SK-N-SH (cell line): ENCODE measurements at regions not wholly inside any gene's neighbourhood (a gene's known extent, or its start where the extent isn't known, plus 50 kb on each side); places are given as distances from the start of the nearest gene placed in this dataset.

Source experiments
- CTCF ChIA-PET: fragments of 300-600, 350-600 bp; formaldehyde crosslinking; extraction: SDS; loops from one replicate; lab custom pipeline; 2021; lab: Yijun Ruan, JAX
- POLR2A ChIA-PET: fragments of 350-600 bp; sonication (Branson Sonifier 250); formaldehyde crosslinking; extraction: SDS; loops from one replicate; lab custom pipeline; 2020; ENCODE audit warnings: antibody characterized with exemption, inconsistent platforms; lab: Yijun Ruan, JAX
- DNase-seq: peaks from one replicate; pipeline ENCODE4 v3.0.0; 2012
- H2AFZ ChIP-seq: fragments of 200-600 bp; sonication (generic); 2 replicates; pipeline ENCODE4 v1.8.1; 2016; ENCODE audit warnings: antibody characterized with exemption, mild to moderate bottlenecking, low read depth
- H3F3A ChIP-seq: fragments of 200-600 bp; sonication (generic); replicated peaks from 2 replicates; pipeline ENCODE3; 2016; ENCODE audit warnings: antibody characterized with exemption, mild to moderate bottlenecking; ENCODE audit not compliant: insufficient read depth
- H3K27ac ChIP-seq, 2 experiments: fragments of 200-500 bp in 1 of 2; fragments of 200-600 bp in 1 of 2; sonication (Bioruptor generic) in 1 of 2; sonication (generic), shearing (Covaris generic) in 1 of 2; 2 replicates each; pipeline versions ENCODE4 v1.5.1 to v1.6.1; 2014 to 2016; ENCODE audit warnings: low read depth in 2 of 2, inconsistent platforms in 1 of 2, low read length in 1 of 2, mild to moderate bottlenecking in 1 of 2, mixed read lengths in 1 of 2
- H3K27me3 ChIP-seq: fragments of 200-600 bp; sonication (generic), shearing (Covaris generic); 2 replicates; pipeline ENCODE4 v1.6.1; 2016; ENCODE audit warnings: mixed run types; ENCODE audit not compliant: insufficient read depth
- H3K36me3 ChIP-seq, 2 experiments: fragments of 200-500 bp in 1 of 2; fragments of 200-600 bp in 1 of 2; sonication (Bioruptor generic) in 1 of 2; sonication (generic) in 1 of 2; replicated peaks in 1 of 2; 2 replicates each; pipeline versions ENCODE3 to v1.5.1; 2014 to 2016; ENCODE audit warnings: low read length in 1 of 2, mild to moderate bottlenecking in 1 of 2; ENCODE audit not compliant: insufficient read depth in 2 of 2, control insufficient read depth in 1 of 2
- H3K4me1 ChIP-seq, 2 experiments: fragments of 200-500 bp in 1 of 2; fragments of 200-600 bp in 1 of 2; sonication (Bioruptor generic) in 1 of 2; sonication (generic), shearing (Covaris generic) in 1 of 2; 2 replicates each; pipeline versions ENCODE4 v1.5.1 to v1.6.1; 2014 to 2016; ENCODE audit warnings: low read depth in 1 of 2, low read length in 1 of 2, mixed run types in 1 of 2; ENCODE audit not compliant: insufficient read depth in 2 of 2, control insufficient read depth in 1 of 2
- H3K4me2 ChIP-seq: fragments of 200-600 bp; sonication (generic), shearing (Covaris generic); 2 replicates; pipeline ENCODE4 v1.6.1; 2017; ENCODE audit warnings: mixed run types
- H3K4me3 ChIP-seq, 2 experiments: fragments of 200-500 bp in 1 of 2; fragments of 200-600 bp in 1 of 2; sonication (Bioruptor generic) in 1 of 2; sonication (generic), shearing (Covaris generic) in 1 of 2; 2 replicates each; pipeline versions ENCODE4 v1.5.1 to v1.8.1; 2014 to 2016; ENCODE audit warnings: low read depth in 2 of 2, inconsistent platforms in 1 of 2, low read length in 1 of 2, mild to moderate bottlenecking in 1 of 2, mixed read lengths in 1 of 2, moderate library complexity in 1 of 2
- H3K79me2 ChIP-seq: fragments of 200-600 bp; sonication (generic); 2 replicates; pipeline ENCODE4 v1.8.1; 2017; ENCODE audit warnings: mild to moderate bottlenecking; ENCODE audit not compliant: insufficient read depth
- H3K9ac ChIP-seq: fragments of 200-600 bp; sonication (generic); 2 replicates; pipeline ENCODE4 v1.6.1; 2017; ENCODE audit warnings: mixed run types
- H3K9me2 ChIP-seq: fragments of 200-600 bp; sonication (generic); 2 replicates; pipeline ENCODE4 v1.6.1; 2017; ENCODE audit warnings: mixed run types
- H3K9me3 ChIP-seq: fragments of 200-600 bp; sonication (generic); 2 replicates; pipeline ENCODE4 v1.6.1; 2017; ENCODE audit warnings: mixed run types, mild to moderate bottlenecking, moderate library complexity
- H4K20me1 ChIP-seq: fragments of 200-600 bp; sonication (generic); 2 replicates; pipeline ENCODE4 v1.6.1; 2017; ENCODE audit warnings: mild to moderate bottlenecking, mixed run types; ENCODE audit not compliant: insufficient read depth
- ELF1 ChIP-seq: IDR thresholded peaks from 2 replicates; pipeline ENCODE4 v1.4.0; 2012
- FOXJ3 ChIP-seq: sonication (generic); formaldehyde crosslinking; IDR thresholded peaks from 2 replicates; pipeline ENCODE4 v1.5.1; 2020; ENCODE audit warnings: mild to moderate bottlenecking, missing genetic modification reagents
- FOXM1 ChIP-seq: IDR thresholded peaks from 2 replicates; pipeline ENCODE4 v1.4.0; 2012; ENCODE audit warnings: low read depth, mild to moderate bottlenecking
- GABPA ChIP-seq: IDR thresholded peaks from 2 replicates; pipeline ENCODE4 v1.4.0; 2012; ENCODE audit warnings: low read depth, mild to moderate bottlenecking
- GATA2 ChIP-seq: sonication (generic); formaldehyde crosslinking; IDR thresholded peaks from 2 replicates; pipeline ENCODE4 v1.5.0; 2020; ENCODE audit warnings: mild to moderate bottlenecking, missing genetic modification reagents
- IRF3 ChIP-seq: fragments of 150-350 bp; IDR thresholded peaks from 2 replicates; pipeline ENCODE4 v1.6.1; 2016; ENCODE audit warnings: mild to moderate bottlenecking, low read depth, low read length
- JUND ChIP-seq: IDR thresholded peaks from 2 replicates; pipeline ENCODE4 v1.4.0; 2012
- MXI1 ChIP-seq: IDR thresholded peaks from 2 replicates; pipeline ENCODE4 v1.6.1; 2012; ENCODE audit warnings: mild to moderate bottlenecking, low read depth, low read length, improper control_type of control experiment
- NRF1 ChIP-seq: IDR thresholded peaks from 2 replicates; pipeline ENCODE4 v1.6.1; 2012; ENCODE audit warnings: low read depth, mild to moderate bottlenecking, low read length
- PBX3 ChIP-seq: IDR thresholded peaks from 2 replicates; pipeline ENCODE4; 2012
- RCOR1 ChIP-seq: fragments of 150-350 bp; IDR thresholded peaks from 2 replicates; pipeline ENCODE4 v1.6.1; 2017; ENCODE audit warnings: antibody characterized with exemption, low read length
- REST ChIP-seq: IDR thresholded peaks from 2 replicates; pipeline ENCODE4 v1.6.1; 2012; ENCODE audit warnings: mild to moderate bottlenecking, low read depth, low read length, moderate library complexity
- SMC3 ChIP-seq: IDR thresholded peaks from 2 replicates; pipeline ENCODE4 v1.6.1; 2012; ENCODE audit warnings: low read depth, low read length, improper control_type of control experiment
- TEAD4 ChIP-seq: IDR thresholded peaks from 2 replicates; pipeline ENCODE4 v1.4.0; 2012; ENCODE audit warnings: mild to moderate bottlenecking, borderline replicate concordance; ENCODE audit not compliant: insufficient read depth
- USF1 ChIP-seq: IDR thresholded peaks from 2 replicates; pipeline ENCODE4 v1.4.0; 2012; ENCODE audit warnings: low read depth, borderline replicate concordance
- USF2 ChIP-seq: fragments of 150-350 bp; IDR thresholded peaks from 2 replicates; pipeline ENCODE4 v1.6.1; 2017; ENCODE audit warnings: antibody characterized with exemption, low read length, low read depth, borderline replicate concordance
- YY1 ChIP-seq: IDR thresholded peaks from 2 replicates; pipeline ENCODE4 v1.4.0; 2012; ENCODE audit warnings: low read depth, mild to moderate bottlenecking
- WGBS: methylation state at CpG from one replicate; pipeline ENCODE4 v1.1.6; 2017; ENCODE audit warnings: low lambda C conversion rate; 5-methylcytosine and 5-hydroxymethylcytosine counted together

GRCh38 chr7:115649429-115649828 is 381.1 kb downstream of the TFEC start:
- Histone ChIP-seq H3K27me3 (no peaks in the 10 kb centered on the region), H3K9me2 (no peaks in the 10 kb centered on the region), H2AFZ (no peak overlapping the region), H3K27ac (no peak overlapping the region), H3F3A (no peaks in the 10 kb centered on the region), H3K36me3 (no peaks in the 10 kb centered on the region), H3K9me3 (no peaks in the 10 kb centered on the region), H3K4me2 (no peak overlapping the region), H3K4me3 (no peak overlapping the region), H3K79me2 (no peaks in the 10 kb centered on the region), H4K20me1 (no peaks in the 10 kb centered on the region), H3K4me1 (no peaks in the 10 kb centered on the region; a peak in 1 of 4 replicates), H3K9ac (no peak overlapping the region)
- TF ChIP-seq FOXJ3 (no peak), GABPA (no peak), USF1 (no peak), FOXM1 (no peak), PBX3 (no peak), REST (no peak), RCOR1 (no peak), JUND (no peak), IRF3 (no peak), TEAD4 (no peak)
- DNase-seq, result no peak
- ChIA-PET POLR2A (no interaction called here), CTCF (no interaction called here)

GRCh38 chr7:115647712-115648111 is 382.9 kb downstream of the TFEC start:
- Histone ChIP-seq H3K79me2 (no peaks in the 10 kb centered on the region), H3K9me3 (no peaks in the 10 kb centered on the region), H3F3A (no peaks in the 10 kb centered on the region), H3K36me3 (no peaks in the 10 kb centered on the region), H3K9me2 (no peaks in the 10 kb centered on the region), H3K27me3 (no peaks in the 10 kb centered on the region), H3K27ac (no peak overlapping the region), H3K4me1 (no peaks in the 10 kb centered on the region), H3K4me2 (no peak overlapping the region), H4K20me1 (no peaks in the 10 kb centered on the region), H3K4me3 (no peak overlapping the region), H2AFZ (no peak overlapping the region), H3K9ac (no peak overlapping the region)
- POLR2A ChIA-PET, result no interaction called here
- WGBS, result 8% methylated on average over 3 of the region's 3 CpGs
- DNase-seq, result no peak
- CTCF ChIA-PET, result no interaction called here
- no peak for TF ChIP-seq ELF1
- no peak for TF ChIP-seq SMC3
- TF ChIP-seq NRF1, result no peak
- no peak for TF ChIP-seq IRF3
- no peak for TF ChIP-seq FOXJ3
- TF ChIP-seq GATA2 (CRISPR knock-in tag), result no peak
- no peak for TF ChIP-seq YY1
- no peak for TF ChIP-seq USF2
- TF ChIP-seq USF1, result no peak
- no peak for TF ChIP-seq PBX3
- no peak for TF ChIP-seq MXI1
- TF ChIP-seq GABPA, result no peak
- TF ChIP-seq TEAD4, result no peak
